ENCODE measurements at regions not wholly inside any gene's neighbourhood (a gene's known extent, or its start where the extent isn't known, plus 50 kb on each side); places are given as distances from the start of the nearest gene placed in this dataset.

DNA sequence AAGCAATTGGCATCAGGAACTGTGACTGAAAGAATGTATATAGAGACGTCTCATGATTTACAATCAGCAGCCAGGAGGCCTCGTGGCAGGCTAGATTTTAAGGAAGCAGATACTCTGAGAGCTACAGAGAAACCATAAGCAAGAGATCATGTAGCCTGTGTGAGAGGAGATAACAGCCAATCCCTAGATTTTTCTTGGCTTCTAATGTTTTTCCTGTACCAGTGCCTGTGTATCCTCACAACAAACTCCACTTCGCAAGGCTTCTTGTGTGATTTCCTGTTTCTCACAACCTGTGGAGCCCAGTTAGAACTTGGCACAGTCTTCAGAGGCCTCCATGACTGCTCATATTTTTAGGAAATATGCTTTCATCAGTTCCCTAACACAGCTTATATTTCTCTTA, 147.9 kb downstream of the PTCHD1 start:
- CTCF ChIA-PET = no interaction called here
- no peaks in the 10 kb centered on the region for H3K4me1 ChIP-seq (ENCODE audit: control insufficient read depth, extremely low read depth, insufficient read depth, low read length)
- POLR2A ChIA-PET = no interaction called here
- no peak overlapping the region for H3K27ac ChIP-seq (ENCODE audit: insufficient read depth, low read depth, low read length)
- H3K4me2 ChIP-seq (ENCODE audit: insufficient read depth, low read length) = no peak overlapping the region
- intact Hi-C loops (cut with micrococcal nuclease) = no loop called here
- no peaks in the 10 kb centered on the region for H3K9me1 ChIP-seq (replicated peaks; ENCODE audit: control insufficient read depth, extremely low read depth, insufficient read depth, low read length)
- DNase-seq (ENCODE audit: low read depth, low spot score) = peak; percentile 1
- no peaks in the 10 kb centered on the region for H3K79me2 ChIP-seq (ENCODE audit: control insufficient read depth, insufficient read depth, low read length)
- H3K9ac ChIP-seq (replicated peaks; ENCODE audit: extremely low read depth, insufficient read depth, low read length) = no peak overlapping the region
- no peak overlapping the region for H2AFZ ChIP-seq (ENCODE audit: low read depth, low read length)
- H3K36me3 ChIP-seq (ENCODE audit: control insufficient read depth in 2 of 2, extremely low read depth in 1 of 2, insufficient read depth in 2 of 2, low read length in 2 of 2) = no peaks in the 10 kb centered on the region
- no peaks in the 10 kb centered on the region for H3K9me3 ChIP-seq (replicated peaks; ENCODE audit: control insufficient read depth, insufficient read depth, low read length)
- no TSS peak for BruUV-seq (replicated peaks)
- no peaks in the 10 kb centered on the region for H3K27me3 ChIP-seq (ENCODE audit: control insufficient read depth in 2 of 2, insufficient read depth in 2 of 2, low read length in 2 of 2)
- dilution Hi-C loops (cut with MboI; ENCODE audit: extremely low pct_ligation_motif_present, low sequenced_read_pairs) = no loop called here
- TF ChIP-seq MYC (IDR thresholded peaks at IDR 0.05; ENCODE audit: low read depth, low read length) (no peak), JUN (IDR thresholded peaks at IDR 0.05; ENCODE audit: borderline replicate concordance, insufficient read depth, insufficient read length, low read depth) (no peak), POLR2AphosphoS5 (IDR thresholded peaks at IDR 0.05; ENCODE audit: insufficient read depth, low read depth, low read length) (no peak), GATA2 (IDR thresholded peaks at IDR 0.05; ENCODE audit: insufficient read depth, insufficient read length, low read depth, low read length) (no peak), POLR2A (IDR thresholded peaks at IDR 0.05; ENCODE audit: low read depth, low read length) (no peak), FOS (IDR thresholded peaks at IDR 0.05; ENCODE audit: borderline replicate concordance, insufficient read depth, low read length) (no peak), CTCF (IDR thresholded peaks at IDR 0.05; ENCODE audit: extremely low read depth in 1 of 2, insufficient read depth in 1 of 2, low read depth in 1 of 2, low read length in 2 of 2) (no peak), EZH2 (IDR thresholded peaks at IDR 0.05; ENCODE audit: borderline replicate concordance, low read depth, low read length, severe bottlenecking) (no peak)
- TF ChIP-seq, protein P1, sequence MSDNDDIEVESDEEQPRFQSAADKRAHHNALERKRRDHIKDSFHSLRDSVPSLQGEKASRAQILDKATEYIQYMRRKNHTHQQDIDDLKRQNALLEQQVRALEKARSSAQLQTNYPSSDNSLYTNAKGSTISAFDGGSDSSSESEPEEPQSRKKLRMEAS (IDR thresholded peaks at IDR 0.05; ENCODE audit: insufficient read depth, insufficient read length) = no peak
- no peaks in the 10 kb centered on the region for H4K20me1 ChIP-seq (replicated peaks; ENCODE audit: control insufficient read depth, extremely low read depth, insufficient read depth, low read length)
- no peak for FAIRE-seq
- no peak overlapping the region for H3K4me3 ChIP-seq (replicated peaks in 1 of 3; ENCODE audit: insufficient read depth in 1 of 3, low read depth in 1 of 3, low read length in 3 of 3)

Data from endothelial cell of umbilical vein (primary cell).